ENCODE measurements at regions not wholly inside any gene's neighbourhood (a gene's known extent, or its start where the extent isn't known, plus 50 kb on each side); places are given as distances from the start of the nearest gene placed in this dataset.
"Not testable (repeated sequence)": the region's sequence is repeated elsewhere in the genome, so short reads cannot be mapped to it uniquely, and the experiment has no call there.

- H3K4me3 ChIP-seq (ENCODE audit: low read depth in 1 of 3, low read length in 3 of 3); H3K9me3 ChIP-seq (ENCODE audit: control insufficient read depth in 4 of 4, low read length in 3 of 4); H3K9ac ChIP-seq (ENCODE audit: low read depth in 1 of 2, low read length in 2 of 2); H3K36me3 ChIP-seq (ENCODE audit: control insufficient read depth in 4 of 4, insufficient read depth in 3 of 4, low read depth in 1 of 4, low read length in 3 of 4); H3K4me1 ChIP-seq (ENCODE audit: control insufficient read depth in 4 of 4, insufficient read depth in 4 of 4, low read length in 3 of 4); DNase-seq (ENCODE audit: low spot score); H3K27ac ChIP-seq (ENCODE audit: low read depth in 1 of 2, low read length in 2 of 2); H3K27me3 ChIP-seq (ENCODE audit: control insufficient read depth in 4 of 4, insufficient read depth in 4 of 4, low read length in 3 of 4): not testable (repeated sequence)
- 66% methylated on average over 8 of the region's 8 CpGs for WGBS
Observed at GRCh38 chr17:21775566-21775965, 83.2 kb downstream of the KCNJ18 start.

DNA sequence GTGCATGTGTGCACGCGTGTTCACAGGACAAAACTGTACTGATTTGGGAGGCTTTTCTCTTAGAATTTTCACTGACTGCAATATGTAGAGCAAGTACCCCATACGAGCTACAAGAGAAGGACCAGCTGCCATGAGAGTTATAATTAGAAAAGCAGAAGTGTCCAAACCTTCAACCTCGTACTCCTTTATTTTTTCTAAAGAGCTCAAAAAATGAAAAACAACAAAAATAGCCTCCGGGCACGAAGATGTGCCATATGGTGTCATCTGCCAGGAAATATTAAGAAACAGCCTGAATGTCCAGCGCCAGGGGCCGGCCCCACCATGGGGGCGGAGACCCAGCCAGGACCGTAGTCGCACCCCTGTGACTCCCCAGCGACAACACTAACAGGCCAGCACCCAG, 84.6 kb downstream of the KCNJ18 start:
- not testable (repeated sequence) for H3K27ac ChIP-seq (ENCODE audit: low read depth in 1 of 2, low read length in 2 of 2); H3K36me3 ChIP-seq (ENCODE audit: control insufficient read depth in 4 of 4, insufficient read depth in 3 of 4, low read depth in 1 of 4, low read length in 3 of 4); H3K9ac ChIP-seq (ENCODE audit: low read depth in 1 of 2, low read length in 2 of 2); H3K4me1 ChIP-seq (ENCODE audit: control insufficient read depth in 4 of 4, insufficient read depth in 4 of 4, low read length in 3 of 4); H3K4me3 ChIP-seq (ENCODE audit: low read depth in 1 of 3, low read length in 3 of 3); H3K9me3 ChIP-seq (ENCODE audit: control insufficient read depth in 4 of 4, low read length in 3 of 4); H3K27me3 ChIP-seq (ENCODE audit: control insufficient read depth in 4 of 4, insufficient read depth in 4 of 4, low read length in 3 of 4); DNase-seq (ENCODE audit: low spot score)
- WGBS, result 81% methylated on average over 12 of the region's 12 CpGs

- H3K4me1 ChIP-seq (ENCODE audit: control insufficient read depth in 4 of 4, insufficient read depth in 4 of 4, low read length in 3 of 4); H3K27me3 ChIP-seq (ENCODE audit: control insufficient read depth in 4 of 4, insufficient read depth in 4 of 4, low read length in 3 of 4); H3K4me3 ChIP-seq (ENCODE audit: low read depth in 1 of 3, low read length in 3 of 3); DNase-seq (ENCODE audit: low spot score); H3K9me3 ChIP-seq (ENCODE audit: control insufficient read depth in 4 of 4, low read length in 3 of 4); H3K27ac ChIP-seq (ENCODE audit: low read depth in 1 of 2, low read length in 2 of 2); H3K9ac ChIP-seq (ENCODE audit: low read depth in 1 of 2, low read length in 2 of 2); H3K36me3 ChIP-seq (ENCODE audit: control insufficient read depth in 4 of 4, insufficient read depth in 3 of 4, low read depth in 1 of 4, low read length in 3 of 4): not testable (repeated sequence)
- 60% methylated on average over 2 of the region's 2 CpGs for WGBS
Observed at GRCh38 chr17:21778866-21779265, 86.5 kb downstream of the KCNJ18 start.

DNA sequence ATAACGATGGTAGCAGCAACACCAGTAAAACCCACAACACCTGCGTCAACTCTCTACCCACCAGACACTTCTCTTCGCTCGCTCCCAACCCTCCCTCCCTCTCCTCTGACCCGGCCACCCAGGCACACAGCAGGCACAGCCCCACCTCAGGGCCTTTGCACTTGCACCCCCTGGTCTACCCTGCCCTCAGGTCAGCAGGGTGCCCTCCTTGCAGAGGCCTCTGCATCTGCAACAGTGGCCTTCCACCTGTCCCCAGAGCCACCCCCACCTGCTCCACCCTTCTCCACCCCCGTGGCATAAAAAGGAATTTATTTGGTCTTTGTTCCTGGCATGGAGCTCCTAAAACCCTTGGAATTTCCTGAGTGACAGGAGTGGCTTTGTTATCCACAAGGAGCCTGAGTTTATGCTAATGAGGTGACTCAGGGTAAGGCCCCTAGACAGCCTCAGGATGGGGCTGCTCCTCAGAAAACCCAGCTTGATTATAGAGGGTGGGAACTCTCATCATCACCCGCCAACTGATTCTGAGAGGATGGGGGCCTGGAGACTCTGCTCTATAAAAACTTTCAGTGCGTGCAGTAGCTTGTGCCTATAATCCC, 88.1 kb downstream of the KCNJ18 start:
- H3K4me1 ChIP-seq (ENCODE audit: control insufficient read depth in 4 of 4, insufficient read depth in 4 of 4, low read length in 3 of 4); H3K27ac ChIP-seq (ENCODE audit: low read depth in 1 of 2, low read length in 2 of 2); H3K9ac ChIP-seq (ENCODE audit: low read depth in 1 of 2, low read length in 2 of 2); DNase-seq (ENCODE audit: low spot score); H3K27me3 ChIP-seq (ENCODE audit: control insufficient read depth in 4 of 4, insufficient read depth in 4 of 4, low read length in 3 of 4); H3K4me3 ChIP-seq (ENCODE audit: low read depth in 1 of 3, low read length in 3 of 3); H3K36me3 ChIP-seq (ENCODE audit: control insufficient read depth in 4 of 4, insufficient read depth in 3 of 4, low read depth in 1 of 4, low read length in 3 of 4); H3K9me3 ChIP-seq (ENCODE audit: control insufficient read depth in 4 of 4, low read length in 3 of 4): not testable (repeated sequence)
- WGBS, result 67% methylated on average over 7 of the region's 8 CpGs

DNA sequence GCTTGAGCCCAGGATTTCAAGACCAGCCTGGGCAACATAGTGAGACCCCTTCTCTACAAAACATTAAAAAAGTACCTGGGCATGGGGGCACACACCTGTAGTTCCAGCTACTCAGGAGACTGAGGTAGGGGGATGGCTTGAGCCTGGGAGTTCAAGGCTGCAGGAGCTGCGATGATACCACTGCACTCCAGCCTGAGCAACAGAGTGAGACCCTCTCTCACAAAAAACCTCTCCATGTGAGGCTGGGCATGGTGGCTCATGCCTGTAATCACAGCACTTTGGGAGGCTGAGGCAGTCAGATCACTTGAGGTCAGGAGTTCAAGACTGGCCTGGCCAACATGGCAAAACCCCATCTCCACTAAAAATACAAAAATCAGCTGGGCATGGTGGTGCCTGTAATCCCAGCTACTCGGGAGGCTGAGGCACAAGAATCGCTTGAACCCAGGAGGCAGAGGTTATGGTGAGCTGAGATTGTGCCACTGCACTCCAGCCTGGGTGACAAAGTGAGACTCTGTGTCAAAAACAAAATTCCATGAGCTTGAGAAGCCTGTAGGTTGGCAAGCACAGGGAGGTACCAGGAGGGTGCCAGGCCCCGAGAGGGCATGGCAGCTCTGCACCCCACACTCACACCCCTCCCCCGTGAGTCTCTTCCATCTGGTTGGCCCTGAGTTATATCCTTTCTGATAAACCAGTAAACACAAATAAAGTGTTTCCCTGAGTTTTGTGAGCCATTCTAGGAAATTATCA, 88.8 kb downstream of the KCNJ18 start:
- not testable (repeated sequence) for H3K27me3 ChIP-seq (ENCODE audit: control insufficient read depth in 4 of 4, insufficient read depth in 4 of 4, low read length in 3 of 4); H3K36me3 ChIP-seq (ENCODE audit: control insufficient read depth in 4 of 4, insufficient read depth in 3 of 4, low read depth in 1 of 4, low read length in 3 of 4); H3K4me3 ChIP-seq (ENCODE audit: low read depth in 1 of 3, low read length in 3 of 3); H3K9me3 ChIP-seq (ENCODE audit: control insufficient read depth in 4 of 4, low read length in 3 of 4); H3K27ac ChIP-seq (ENCODE audit: low read depth in 1 of 2, low read length in 2 of 2); DNase-seq (ENCODE audit: low spot score); H3K4me1 ChIP-seq (ENCODE audit: control insufficient read depth in 4 of 4, insufficient read depth in 4 of 4, low read length in 3 of 4); H3K9ac ChIP-seq (ENCODE audit: low read depth in 1 of 2, low read length in 2 of 2)
- 57% methylated on average over 5 of the region's 5 CpGs for WGBS

DNA sequence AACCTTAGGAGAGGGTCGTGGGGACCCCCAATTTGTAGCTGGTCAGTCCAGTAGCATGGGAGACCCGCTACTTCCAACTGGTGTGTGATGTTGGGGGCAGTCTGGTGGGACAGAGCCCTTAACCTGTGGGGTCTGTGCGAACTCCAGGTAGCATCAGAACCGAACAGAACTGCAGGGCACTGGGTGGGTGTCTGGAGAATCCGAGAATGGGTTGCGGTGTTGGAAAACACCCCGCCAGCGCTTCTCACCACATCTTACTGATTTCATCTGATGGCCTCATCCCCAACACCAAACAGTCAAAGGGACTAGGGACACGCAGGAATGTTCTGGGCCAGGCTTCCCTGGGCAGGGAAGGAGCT, 89.3 kb downstream of the KCNJ18 start:
- H3K9me3 ChIP-seq (ENCODE audit: control insufficient read depth in 4 of 4, low read length in 3 of 4); H3K4me3 ChIP-seq (ENCODE audit: low read depth in 1 of 3, low read length in 3 of 3); H3K36me3 ChIP-seq (ENCODE audit: control insufficient read depth in 4 of 4, insufficient read depth in 3 of 4, low read depth in 1 of 4, low read length in 3 of 4); H3K4me1 ChIP-seq (ENCODE audit: control insufficient read depth in 4 of 4, insufficient read depth in 4 of 4, low read length in 3 of 4); H3K9ac ChIP-seq (ENCODE audit: low read depth in 1 of 2, low read length in 2 of 2); H3K27ac ChIP-seq (ENCODE audit: low read depth in 1 of 2, low read length in 2 of 2); H3K27me3 ChIP-seq (ENCODE audit: control insufficient read depth in 4 of 4, insufficient read depth in 4 of 4, low read length in 3 of 4): not testable (repeated sequence)
- WGBS, result 56% methylated on average over 9 of the region's 9 CpGs
- DNase-seq (ENCODE audit: low spot score), result peak; percentile 23

GRCh38 chr17:21782107-21782506, 89.8 kb downstream of the KCNJ18 start:
- WGBS, result 39% methylated on average over 5 of the region's 9 CpGs
- not testable (repeated sequence) for H3K4me3 ChIP-seq (ENCODE audit: low read depth in 1 of 3, low read length in 3 of 3); H3K4me1 ChIP-seq (ENCODE audit: control insufficient read depth in 4 of 4, insufficient read depth in 4 of 4, low read length in 3 of 4); H3K36me3 ChIP-seq (ENCODE audit: control insufficient read depth in 4 of 4, insufficient read depth in 3 of 4, low read depth in 1 of 4, low read length in 3 of 4); H3K9me3 ChIP-seq (ENCODE audit: control insufficient read depth in 4 of 4, low read length in 3 of 4); H3K27me3 ChIP-seq (ENCODE audit: control insufficient read depth in 4 of 4, insufficient read depth in 4 of 4, low read length in 3 of 4); H3K9ac ChIP-seq (ENCODE audit: low read depth in 1 of 2, low read length in 2 of 2); H3K27ac ChIP-seq (ENCODE audit: low read depth in 1 of 2, low read length in 2 of 2)
- peak; percentile 28 for DNase-seq (ENCODE audit: low spot score)

GRCh38 chr17:21782604-21783003, 90.3 kb downstream of the KCNJ18 start:
- H3K9me3 ChIP-seq (ENCODE audit: control insufficient read depth in 4 of 4, low read length in 3 of 4); H3K9ac ChIP-seq (ENCODE audit: low read depth in 1 of 2, low read length in 2 of 2); H3K4me3 ChIP-seq (ENCODE audit: low read depth in 1 of 3, low read length in 3 of 3); H3K27me3 ChIP-seq (ENCODE audit: control insufficient read depth in 4 of 4, insufficient read depth in 4 of 4, low read length in 3 of 4); H3K27ac ChIP-seq (ENCODE audit: low read depth in 1 of 2, low read length in 2 of 2); H3K4me1 ChIP-seq (ENCODE audit: control insufficient read depth in 4 of 4, insufficient read depth in 4 of 4, low read length in 3 of 4); H3K36me3 ChIP-seq (ENCODE audit: control insufficient read depth in 4 of 4, insufficient read depth in 3 of 4, low read depth in 1 of 4, low read length in 3 of 4); DNase-seq (ENCODE audit: low spot score): not testable (repeated sequence)
- 72% methylated on average over 6 of the region's 6 CpGs for WGBS

Measured in liver (tissue), 6 donors.